PFSK-1 (cell line): ENCODE measurements at regions not wholly inside any gene's neighbourhood (a gene's known extent, or its start where the extent isn't known, plus 50 kb on each side); places are given as distances from the start of the nearest gene placed in this dataset.

ENCODE experiments used
- POLR2AphosphoS5 ChIP-seq: IDR thresholded peaks from 2 replicates; pipeline ENCODE4 v1.6.1; 2012; ENCODE audit warnings: low read depth, mild to moderate bottlenecking, control low read depth, low read length, moderate library complexity
- REST ChIP-seq, 2 experiments: IDR thresholded peaks; 2 replicates each; pipeline versions ENCODE4 v1.6.1 to v1.8.0; 2011 to 2012; ENCODE audit warnings: low read depth in 2 of 2, low read length in 2 of 2, control low read depth in 1 of 2, inconsistent platforms in 1 of 2, mild to moderate bottlenecking in 1 of 2, moderate library complexity in 1 of 2; ENCODE audit not compliant: insufficient read depth in 1 of 2
- TAF1 ChIP-seq: IDR thresholded peaks from 2 replicates; pipeline ENCODE4 v1.6.1; 2012; ENCODE audit warnings: low read length, control low read depth, borderline replicate concordance; ENCODE audit not compliant: insufficient read depth

- TF ChIP-seq POLR2AphosphoS5 (no peak), TAF1 (no peak), REST (IDR thresholded peaks at IDR 0.05; ENCODE audit: insufficient read depth in 1 of 2, low read depth in 2 of 2, low read length in 2 of 2) (no peak)
These were observed 207.0 kb upstream of the DCBLD2 start for GRCh38 chr3:99108508-99108907.
